Activated CD4-positive, CD25-positive, alpha-beta regulatory T cell (primary cell): ENCODE measurements at regions not wholly inside any gene's neighbourhood (a gene's known extent, or its start where the extent isn't known, plus 50 kb on each side); places are given as distances from the start of the nearest gene placed in this dataset.

ENCODE experiments used
- DNase-seq, 4 experiments: peaks; one replicate each; lab custom pipeline; 2025; lab: John Stamatoyannopoulos, UW

DNA sequence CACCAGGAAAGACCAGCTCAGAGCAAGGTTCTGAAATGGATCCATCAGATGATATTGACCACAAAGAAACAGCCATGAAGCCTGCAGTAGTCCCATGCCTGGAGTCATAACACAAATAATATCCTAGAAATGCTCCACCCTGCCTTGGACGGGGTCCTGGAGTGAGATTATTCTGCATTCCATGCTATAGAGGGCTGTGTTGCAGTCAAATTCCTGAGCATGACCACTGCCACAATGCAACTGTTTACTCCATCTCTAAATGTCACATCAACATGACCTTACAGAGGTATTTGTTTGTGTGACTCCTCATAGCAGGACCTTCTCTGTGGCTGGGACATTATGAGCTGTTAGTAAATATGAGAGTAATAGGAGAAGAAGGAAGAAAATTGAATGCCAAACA, 257.5 kb upstream of the TCF21 start:
- DNase-seq = no peak

DNA sequence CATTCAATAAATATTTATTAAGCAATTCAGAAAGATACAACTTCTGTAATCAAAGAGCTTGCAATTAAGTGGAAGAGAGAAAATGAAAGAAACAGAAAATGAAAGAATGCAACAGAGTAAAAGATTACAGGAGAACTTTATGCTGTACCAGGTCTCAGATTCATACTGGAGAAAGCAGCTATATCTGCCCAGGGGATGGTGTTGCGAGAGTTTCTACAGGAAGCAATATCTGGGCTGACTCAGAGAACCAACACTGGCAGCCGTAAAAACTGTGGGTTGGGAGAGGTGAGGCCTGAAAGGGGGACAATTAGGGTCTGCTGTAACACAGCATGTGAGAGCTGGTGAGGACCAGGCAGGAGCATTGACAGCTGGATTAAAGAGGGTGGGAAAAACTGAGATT, 256.7 kb upstream of the TCF21 start:
- DNase-seq = no peak

DNA sequence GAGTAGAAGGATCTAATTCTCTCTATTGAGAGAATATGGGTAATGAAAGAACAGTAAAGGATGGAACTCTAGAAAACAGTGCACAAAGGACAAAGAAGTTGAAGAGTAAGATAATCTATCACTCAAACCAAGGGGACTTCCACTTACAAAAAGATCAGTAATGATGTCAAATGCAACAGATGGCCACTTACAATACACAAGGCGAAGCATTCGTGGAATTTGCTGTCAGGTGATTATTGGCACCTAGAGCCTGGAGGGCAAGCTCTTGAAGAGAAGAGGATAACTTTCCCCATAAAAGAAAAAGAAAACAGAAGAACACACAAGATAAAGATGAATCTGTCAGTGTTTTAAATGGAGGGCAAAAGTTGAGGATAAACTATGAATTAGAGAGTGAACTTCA, 256.0 kb upstream of the TCF21 start:
- no peak for DNase-seq

DNA sequence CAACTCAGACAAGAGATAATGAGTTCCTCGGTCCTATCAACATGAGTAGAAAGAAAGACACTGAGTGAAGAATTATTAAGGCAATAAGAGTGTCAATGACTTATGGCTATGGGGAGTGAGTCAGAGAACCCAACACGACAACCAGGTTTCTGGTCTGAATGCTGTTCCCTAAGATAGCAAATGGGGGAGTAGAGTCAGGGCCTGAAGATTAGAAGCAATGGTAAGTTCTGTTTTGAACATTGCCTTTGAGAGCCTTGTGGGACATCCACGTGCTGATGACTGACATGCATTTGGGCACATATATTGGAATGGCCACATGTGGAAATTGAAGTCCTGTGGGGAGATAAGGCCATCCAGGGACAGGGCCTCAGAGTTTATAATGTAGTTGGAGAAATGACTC, 254.4 kb upstream of the TCF21 start:
- no peak for DNase-seq

DNA sequence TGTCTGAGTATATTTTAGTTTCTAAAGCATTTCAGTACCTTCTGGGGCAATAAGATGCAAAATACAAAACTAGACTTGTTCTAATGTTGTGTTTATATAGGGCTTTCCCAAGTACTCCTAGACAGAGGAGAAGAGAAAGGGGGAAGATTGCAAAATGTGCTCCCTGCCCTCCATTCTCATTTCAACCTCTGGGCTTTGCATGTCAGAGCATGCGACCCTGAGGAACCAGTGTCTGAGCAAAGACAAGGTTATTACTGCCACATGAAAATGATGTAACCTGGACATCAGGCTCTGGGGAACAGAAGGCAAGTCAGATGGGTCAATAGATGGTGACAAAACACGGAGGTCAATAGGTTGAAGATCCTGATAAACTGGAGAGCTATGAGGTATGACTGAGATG, 253.5 kb upstream of the TCF21 start:
- DNase-seq = no peak

DNA sequence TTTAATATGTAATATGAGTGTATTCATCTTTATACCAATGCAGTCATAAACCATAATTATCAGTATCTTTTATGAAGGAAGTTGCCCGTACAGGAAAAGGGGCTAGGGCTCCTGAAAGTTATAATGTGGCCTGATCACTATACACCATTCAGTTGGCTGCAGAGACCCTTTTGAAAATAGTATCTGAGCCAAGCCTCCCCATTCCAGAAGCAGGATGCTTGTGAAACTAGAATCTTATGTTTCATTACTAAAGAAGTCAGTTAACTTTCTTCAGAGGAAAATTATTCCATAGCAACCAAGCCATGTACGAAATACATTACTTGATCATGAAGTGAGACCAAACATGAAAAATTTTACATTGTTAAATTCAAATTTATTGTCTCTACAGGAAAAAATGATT, 251.5 kb upstream of the TCF21 start:
- DNase-seq = no peak

DNA sequence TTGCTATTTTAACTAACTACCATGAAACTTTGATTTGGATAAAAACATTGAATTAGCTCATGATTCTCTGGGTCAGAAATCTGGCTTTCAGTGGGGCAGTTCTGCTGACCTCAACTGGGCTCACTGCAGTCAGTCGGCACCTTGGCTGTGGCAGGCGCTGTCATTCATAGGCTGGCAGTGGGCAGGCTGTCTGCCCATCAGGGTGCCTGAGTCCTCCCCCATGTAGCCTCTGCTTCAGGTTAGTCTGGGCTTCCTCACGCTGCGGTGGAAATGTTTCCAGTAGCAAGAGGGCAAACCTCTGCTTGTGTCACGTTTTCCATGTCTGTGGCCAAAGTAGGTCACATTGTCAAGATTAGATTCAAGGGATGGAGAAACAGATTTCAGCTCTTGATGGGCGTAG, 251.0 kb upstream of the TCF21 start:
- DNase-seq = no peak

DNA sequence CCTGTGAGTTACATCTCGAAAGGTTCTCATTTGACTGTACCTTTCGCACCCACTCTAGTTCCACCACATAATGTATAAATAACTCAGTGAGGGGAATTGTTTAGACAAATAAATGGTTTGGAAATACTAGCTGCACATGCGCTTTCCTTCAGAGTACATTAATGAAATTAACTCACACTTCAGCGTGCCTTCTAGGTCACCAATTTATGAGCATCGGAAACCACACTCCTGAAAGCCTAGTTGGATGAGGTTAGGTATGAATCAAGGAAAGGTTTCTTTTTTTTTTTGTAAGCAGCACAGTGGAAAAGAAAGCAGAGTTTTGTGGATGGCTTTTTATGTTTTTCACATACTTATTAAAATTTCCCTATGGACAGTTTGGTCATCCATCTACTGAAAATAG, 247.8 kb upstream of the TCF21 start:
- no peak for DNase-seq

DNA sequence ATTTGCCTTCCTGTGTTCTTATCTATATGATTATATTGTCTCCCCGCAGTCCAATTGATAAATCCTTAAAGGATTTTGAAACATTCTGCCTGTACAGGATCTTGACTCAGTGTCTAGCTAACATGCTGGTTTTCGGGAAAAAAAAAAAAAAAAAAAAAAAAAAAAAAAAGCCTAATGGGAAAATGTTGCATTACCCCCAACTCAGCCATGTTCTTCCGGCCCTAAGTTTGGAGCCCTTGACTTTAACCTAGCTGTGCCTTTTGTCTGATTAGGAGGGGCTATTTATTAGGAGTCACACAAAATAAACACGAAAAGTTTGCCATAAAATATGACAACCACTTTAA, 244.4 kb upstream of the TCF21 start:
- no peak for DNase-seq

DNA sequence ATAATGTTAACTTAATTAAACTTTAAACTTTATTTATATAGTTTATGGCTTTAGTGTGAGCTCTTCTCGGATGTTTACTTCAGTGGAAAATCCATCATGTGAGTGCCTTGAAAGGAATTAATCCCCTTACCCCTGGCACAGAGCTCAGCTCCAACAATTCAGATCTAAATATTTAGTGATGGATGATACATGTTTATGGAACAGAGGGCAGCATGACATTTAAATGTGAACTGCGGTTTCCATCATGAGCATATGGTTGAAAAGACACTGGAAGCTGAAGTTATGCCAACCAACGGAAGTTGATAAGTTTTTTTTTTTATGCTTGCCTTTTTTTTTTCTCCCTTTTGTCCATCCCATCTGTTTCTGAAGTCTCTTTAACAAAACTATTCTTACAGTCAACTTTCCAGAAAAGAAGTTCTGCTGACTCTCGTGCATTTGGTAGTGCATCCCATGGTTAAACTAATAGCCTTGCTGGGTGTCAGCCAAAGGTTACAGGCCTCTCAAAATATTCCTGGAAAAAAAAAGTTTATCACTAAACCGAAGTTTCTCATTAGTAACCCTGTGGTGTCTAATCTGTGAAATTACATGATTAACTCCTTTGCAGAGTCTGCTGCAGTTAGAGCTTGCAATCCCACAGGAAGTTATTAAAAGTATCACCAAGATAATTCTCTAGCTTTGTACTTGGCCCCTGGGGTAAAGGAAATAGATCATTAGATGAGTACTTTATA, 243.9 kb upstream of the TCF21 start:
- DNase-seq = no peak

DNA sequence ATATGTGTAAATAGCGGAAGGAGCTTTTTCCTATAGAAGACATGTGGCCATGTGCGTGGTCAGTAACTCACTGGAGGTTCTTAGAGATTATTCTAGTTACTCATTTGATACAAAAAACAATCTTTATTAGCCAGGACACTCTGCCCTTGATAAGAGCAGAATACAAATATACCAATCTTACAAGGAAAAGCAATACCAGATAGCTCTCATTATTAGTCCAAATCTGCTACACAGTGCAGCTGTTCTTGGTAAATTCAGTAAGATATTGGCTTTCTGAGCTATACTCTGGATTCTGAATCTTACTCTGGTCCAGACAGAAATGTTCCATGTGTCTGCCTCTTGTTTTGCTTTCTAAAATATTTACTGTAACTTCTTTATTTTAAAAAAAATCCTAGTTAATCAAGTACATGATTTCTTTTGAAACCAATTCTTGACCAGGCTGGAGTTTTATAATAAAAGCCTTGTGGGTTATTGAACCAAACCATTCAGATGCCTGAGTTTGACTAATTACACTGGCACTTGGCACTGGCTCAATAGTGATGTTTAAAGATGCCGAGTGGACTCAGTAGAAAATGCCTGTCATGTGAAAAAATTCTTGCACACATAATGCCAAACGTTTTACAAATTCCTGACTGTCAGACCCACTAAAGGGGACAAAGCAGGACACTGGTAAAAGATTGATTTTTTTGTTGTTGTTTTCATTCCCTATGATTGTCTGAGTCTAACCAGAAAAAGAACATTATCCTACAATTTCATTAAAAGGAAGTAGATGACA, 242.8 kb upstream of the TCF21 start:
- DNase-seq = no peak

DNA sequence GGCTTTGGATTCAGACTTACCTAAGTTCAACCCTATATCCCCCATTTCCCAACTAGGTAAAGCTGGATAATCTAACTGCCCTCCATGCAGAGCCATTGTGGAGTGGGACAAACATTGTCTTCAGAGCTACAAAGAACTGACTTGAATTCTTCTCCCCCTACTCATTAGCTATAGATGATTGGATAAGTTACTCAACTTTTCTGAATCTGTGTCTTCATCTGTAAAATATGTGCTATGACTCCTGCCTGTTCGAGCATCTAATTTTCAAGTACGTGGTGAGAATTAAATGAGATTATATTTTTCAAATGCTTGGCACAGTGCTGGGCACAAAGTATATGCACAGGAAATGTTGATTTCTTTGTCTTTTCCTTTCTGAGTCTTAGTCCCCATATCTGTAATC, 240.3 kb upstream of the TCF21 start:
- DNase-seq = no peak

DNA sequence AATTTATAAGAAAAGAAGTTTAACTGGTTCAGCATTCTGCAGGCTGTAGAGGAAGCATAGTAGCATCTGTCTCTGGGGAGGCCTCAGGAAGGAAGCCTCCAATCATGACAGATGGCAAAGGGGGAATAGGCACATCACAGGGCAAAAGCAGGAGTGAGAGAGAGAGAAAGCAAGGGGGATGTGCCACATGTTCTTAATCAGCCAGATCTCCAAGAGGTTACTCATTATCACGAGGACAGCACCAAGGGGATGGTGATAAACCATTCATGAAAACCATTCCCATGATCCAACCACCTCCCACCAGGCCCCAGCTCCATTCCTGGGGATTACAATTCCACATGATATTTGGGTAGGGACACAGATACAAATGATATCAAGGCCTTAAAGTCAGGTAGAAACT, 217.5 kb upstream of the TCF21 start:
- DNase-seq = no peak

DNA sequence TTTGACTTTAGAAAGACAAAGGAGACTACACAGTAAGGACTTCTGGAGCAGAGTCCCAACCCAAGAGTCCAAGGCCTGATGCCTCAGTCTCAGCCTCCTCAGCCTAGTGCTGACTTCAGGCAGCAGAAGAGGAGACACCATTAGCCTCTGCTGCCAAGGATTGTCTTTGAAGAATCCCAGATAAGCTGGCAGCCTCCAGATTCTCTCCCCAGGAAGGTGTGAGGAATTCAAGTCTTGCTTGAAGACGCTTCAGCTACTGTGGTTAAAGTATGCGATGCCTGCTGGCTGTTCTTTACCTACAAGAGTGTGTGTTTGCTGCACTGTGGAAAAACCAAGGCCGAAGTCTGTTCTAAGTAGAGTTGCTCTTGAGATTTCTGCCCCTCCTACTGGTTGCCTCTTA, 215.9 kb upstream of the TCF21 start:
- DNase-seq = no peak

DNA sequence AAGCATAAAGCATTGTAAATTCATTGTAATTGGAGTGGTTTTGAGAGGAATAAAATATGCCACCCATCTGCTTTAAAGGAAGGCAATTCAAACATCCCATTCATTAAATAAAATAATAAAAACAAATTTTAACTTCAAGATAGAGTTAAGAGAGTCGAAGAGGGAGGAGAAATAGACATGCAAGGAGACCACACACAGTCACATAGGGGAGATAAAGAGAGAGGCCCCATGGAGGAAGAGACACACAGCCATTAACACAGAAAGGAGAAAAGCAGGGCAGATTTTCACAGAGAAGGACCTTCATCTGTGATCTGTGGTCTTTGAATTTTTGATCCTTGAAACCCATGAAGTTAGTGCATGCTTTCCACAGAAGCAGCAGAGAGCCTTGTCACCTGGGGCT, 214.3 kb upstream of the TCF21 start:
- no peak for DNase-seq

DNA sequence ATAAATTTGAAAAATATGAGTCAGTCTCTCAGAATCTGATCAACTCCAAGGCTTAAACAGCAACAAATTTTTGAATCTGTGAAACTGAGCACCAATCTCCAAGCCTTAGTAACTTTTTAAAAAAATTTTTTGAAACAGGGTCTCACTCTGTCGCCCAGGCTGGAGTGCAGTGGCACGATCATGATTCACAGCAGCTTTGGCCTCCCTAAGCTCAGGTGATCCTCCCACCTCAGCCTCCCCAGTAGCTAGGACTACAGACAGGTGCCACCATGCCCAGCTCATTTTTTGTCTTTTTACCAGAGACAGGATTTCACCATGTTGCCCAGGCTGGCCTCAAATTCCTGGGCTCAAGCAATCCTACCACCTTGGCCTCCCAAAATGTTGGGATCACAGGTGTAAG, 207.9 kb upstream of the TCF21 start:
- DNase-seq = no peak

DNA sequence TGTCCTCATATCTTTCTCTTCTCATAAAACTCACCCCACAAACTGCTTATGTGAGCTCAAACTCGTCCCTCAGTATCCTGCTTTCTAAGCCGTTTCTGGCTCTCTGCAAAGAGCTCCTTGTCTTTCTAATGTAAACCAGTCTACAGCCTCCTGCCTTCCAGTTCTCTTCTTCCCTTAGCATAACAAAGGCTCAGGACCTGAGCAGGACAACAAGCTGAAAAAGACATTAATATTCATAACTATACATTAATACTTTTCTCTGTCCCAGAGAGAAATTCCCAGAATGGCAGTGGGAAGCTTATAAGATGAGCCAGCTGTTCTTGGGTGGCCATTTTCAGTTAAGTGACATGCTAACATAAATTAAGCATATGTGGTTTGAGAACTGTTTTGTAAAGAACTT, 207.0 kb upstream of the TCF21 start:
- no peak for DNase-seq

DNA sequence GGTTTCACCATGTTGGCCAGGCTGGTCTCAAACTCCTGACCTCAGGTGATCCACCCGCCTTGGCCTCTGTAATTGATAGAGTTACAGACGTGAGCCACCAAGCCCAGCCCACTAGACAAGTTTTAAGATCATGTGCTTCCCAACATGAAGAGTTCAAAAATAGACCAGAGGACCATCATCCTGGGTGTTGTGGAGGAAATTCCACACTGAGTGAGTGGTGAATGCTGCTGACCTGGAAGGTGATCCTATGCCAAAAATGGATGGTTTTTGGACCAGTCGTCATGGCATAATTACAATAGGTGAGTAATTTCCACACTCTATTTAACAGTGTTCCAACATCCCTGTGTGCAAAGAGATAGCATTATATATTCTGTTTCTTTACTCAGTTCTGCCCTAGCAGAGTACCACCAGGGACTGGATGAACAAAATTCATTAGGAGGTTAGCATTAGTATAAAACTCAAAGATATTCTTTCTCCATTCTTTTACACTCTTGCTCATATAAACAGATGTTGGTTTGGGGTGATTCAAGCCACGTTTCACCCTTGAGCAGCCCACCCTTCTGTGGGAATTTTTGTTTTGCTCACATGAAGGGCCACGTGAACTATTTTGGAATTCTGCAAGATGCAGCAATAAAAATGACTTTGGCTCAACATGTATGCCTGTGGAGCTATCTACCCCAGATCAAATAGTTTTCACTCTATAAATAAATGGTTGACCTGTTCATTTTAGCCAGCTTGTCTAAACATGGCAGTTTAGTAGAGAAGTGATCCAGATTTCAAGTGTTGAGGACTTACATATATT, 206.2 kb upstream of the TCF21 start:
- no peak for DNase-seq

DNA sequence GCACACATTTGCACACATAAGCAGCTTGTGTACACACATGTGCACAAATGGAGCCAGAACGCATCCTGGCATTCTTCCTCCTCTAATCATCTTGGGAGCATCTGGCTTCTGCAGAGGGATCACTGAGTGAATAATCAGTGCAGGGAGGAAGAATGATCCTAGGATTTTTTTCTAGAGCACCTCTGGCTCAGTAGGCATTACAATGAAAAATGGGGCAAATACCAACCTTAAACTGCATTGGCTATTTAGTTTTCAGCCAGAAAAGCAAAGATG, 205.7 kb upstream of the TCF21 start:
- DNase-seq = no peak

DNA sequence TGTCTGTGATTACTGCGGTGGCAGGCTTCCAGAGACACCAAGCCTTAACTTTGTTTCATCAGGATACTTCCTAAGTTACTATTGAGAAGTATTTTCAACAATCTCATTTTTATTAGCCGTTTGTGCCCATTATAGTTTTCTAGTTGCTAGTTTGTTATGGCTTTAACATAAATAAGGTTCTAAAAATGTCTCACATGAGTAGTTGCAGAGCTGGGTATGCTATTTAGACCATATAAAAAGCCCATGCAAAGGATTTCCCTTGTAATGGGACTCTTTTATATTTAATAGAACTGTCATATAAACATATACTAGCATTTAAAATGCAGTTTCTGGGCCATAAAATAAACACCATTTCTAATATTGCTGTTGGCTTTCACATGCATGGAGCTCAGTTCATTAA, 205.3 kb upstream of the TCF21 start:
- no peak for DNase-seq

DNA sequence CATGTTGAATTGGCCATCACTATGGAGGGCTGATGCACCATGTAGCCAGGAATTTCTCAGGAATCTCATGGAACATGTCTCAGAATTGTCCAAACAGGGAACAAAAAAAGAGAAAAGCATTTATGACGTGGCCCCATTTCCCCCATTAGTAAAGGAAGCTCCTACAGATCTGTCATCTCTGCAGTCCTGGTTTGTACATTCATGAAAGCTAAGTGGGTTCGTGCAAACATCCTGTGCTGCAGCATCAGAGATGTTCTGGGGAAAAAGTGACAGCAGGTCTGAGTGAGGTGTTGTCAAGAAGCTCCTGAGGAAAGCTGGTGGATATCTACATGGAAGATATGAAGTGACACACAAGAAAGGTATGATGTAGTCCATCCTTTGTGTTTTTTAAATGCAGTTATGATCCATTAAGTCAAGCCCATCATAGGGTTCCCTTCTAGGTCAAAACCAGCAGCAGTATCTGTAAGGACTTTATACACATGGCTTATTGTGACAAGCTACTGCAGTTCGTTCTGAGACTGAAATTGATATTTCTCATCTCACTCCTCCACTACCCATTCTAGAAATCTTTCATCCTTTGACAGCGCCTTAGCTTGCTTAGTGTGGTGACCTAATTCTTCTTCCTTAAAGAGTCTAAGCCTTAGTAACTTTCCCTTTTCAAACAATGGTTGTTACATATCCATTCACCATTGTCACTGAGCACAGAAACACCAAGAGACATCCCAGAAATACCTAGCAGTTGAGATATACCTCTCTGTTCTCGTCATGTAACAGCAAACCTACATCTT, 200.0 kb upstream of the TCF21 start:
- no peak for DNase-seq

DNA sequence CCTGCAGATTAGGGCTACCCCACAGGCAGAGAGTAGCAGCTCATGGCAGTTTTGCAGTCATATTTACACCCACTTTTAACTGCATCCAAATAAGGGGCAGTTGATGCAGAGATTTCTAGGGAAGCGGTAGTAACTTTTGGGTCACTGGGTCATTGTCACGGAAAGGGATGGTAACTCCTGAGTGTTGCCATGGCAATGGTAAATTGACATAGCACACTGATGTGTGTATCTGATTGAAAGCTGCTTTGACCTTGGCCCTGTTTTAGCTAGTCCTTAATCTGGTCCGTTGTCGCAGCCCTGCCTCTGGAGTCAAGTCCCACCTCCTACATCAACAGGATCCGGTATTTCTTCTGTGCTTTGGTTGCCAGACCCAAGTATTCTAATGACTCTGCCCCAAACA, 199.1 kb upstream of the TCF21 start:
- DNase-seq = no peak

DNA sequence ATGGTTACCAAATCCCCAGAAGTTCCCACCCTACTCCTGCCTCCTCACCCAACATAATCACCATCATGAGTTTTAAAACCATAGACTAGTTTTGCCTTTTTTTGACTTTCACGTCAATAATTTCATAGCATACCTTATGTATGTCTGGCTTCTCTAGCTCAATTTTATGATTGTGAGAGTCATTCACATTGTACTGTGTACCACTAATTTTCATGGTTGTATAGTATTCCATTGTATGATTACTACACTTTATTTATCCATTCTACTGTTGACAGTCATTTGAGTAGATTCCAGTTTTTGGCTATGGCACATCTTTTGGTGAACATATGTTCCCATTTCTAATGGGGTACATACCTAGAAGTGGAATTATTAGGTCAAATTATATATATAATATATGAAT, 195.3 kb upstream of the TCF21 start:
- no peak for DNase-seq
